ENCODE measurements at regions not wholly inside any gene's neighbourhood (a gene's known extent, or its start where the extent isn't known, plus 50 kb on each side); places are given as distances from the start of the nearest gene placed in this dataset.

DNA sequence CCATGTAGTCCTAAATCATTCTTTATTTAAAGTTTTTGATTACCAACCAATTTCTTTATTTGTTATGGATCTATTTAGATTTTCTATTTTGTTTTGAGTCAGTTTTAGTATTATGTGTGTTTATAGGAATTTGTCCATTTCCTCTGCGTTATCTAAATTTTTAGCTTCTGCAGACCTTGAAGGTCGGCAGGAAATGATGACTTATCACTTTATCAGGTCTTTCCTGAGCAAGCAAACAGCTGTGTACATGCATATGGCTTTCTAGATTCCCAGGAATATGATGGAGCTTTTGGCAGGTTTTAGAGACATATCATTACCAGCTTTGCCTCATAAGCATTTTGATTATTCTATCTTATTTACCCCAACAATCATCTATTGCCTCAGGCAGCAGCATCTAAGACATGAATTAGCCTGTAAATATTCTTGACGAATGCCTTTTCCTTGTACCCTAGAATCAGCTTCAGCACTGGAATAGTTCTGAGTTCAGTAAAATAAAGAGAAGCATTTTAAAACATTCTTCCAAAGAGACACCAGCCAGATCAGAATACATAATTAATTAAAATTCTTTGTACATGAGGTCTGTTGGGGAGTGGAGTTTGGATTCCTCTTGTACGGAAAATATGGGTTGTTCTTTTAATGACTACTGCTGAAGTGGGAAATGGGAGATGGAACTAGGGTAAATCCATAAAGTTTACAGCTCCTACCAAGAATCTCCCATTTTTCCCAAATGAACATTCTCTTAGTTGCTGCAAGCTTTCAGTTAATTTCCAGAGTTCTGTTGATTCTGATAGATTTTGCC is 408.8 kb upstream of the SEMA3C start:
- TF ChIP-seq POLR2AphosphoS5 (IDR thresholded peaks at IDR 0.05) (no peak), POLR2A (IDR thresholded peaks at IDR 0.05) (no peak)
- TF ChIP-seq, protein P1, sequence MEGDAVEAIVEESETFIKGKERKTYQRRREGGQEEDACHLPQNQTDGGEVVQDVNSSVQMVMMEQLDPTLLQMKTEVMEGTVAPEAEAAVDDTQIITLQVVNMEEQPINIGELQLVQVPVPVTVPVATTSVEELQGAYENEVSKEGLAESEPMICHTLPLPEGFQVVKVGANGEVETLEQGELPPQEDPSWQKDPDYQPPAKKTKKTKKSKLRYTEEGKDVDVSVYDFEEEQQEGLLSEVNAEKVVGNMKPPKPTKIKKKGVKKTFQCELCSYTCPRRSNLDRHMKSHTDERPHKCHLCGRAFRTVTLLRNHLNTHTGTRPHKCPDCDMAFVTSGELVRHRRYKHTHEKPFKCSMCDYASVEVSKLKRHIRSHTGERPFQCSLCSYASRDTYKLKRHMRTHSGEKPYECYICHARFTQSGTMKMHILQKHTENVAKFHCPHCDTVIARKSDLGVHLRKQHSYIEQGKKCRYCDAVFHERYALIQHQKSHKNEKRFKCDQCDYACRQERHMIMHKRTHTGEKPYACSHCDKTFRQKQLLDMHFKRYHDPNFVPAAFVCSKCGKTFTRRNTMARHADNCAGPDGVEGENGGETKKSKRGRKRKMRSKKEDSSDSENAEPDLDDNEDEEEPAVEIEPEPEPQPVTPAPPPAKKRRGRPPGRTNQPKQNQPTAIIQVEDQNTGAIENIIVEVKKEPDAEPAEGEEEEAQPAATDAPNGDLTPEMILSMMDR (IDR thresholded peaks at IDR 0.05): no peak
